HG03442 (cell line): ENCODE measurements at regions not wholly inside any gene's neighbourhood (a gene's known extent, or its start where the extent isn't known, plus 50 kb on each side); places are given as distances from the start of the nearest gene placed in this dataset.
"Not testable (repeated sequence)": the region's sequence is repeated elsewhere in the genome, so short reads cannot be mapped to it uniquely, and the experiment has no call there.

Source experiments
- ATAC-seq: cut with Tn5 transposase; IDR thresholded peaks from one replicate; pipeline ENCODE4 v1.9.1; 2021; ENCODE audit warnings: mild to moderate bottlenecking, moderate library complexity; ENCODE audit not compliant: unreplicated experiment

GRCh38 chr14:34049187-34049586 is 98.3 kb upstream of the EGLN3 start:
- ATAC-seq: not testable (repeated sequence)

GRCh38 chr14:34046799-34047520 is 96.1 kb upstream of the EGLN3 start:
- no peak for ATAC-seq

GRCh38 chr14:34044666-34045306 is 93.9 kb upstream of the EGLN3 start:
- no peak for ATAC-seq

GRCh38 chr14:34044373-34044637 is 93.4 kb upstream of the EGLN3 start:
- no peak for ATAC-seq

GRCh38 chr14:34043627-34044372 is 92.9 kb upstream of the EGLN3 start:
- ATAC-seq: peak; percentile 96

- no peak for ATAC-seq
Observed at GRCh38 chr14:34041220-34041619, 90.3 kb upstream of the EGLN3 start.

- no peak for ATAC-seq
Observed at GRCh38 chr14:34040766-34041165, 89.9 kb upstream of the EGLN3 start.

GRCh38 chr14:34039428-34040047 is 88.7 kb upstream of the EGLN3 start:
- no peak for ATAC-seq

- ATAC-seq: no peak
Observed at GRCh38 chr14:34038358-34039057, 87.6 kb upstream of the EGLN3 start.

GRCh38 chr14:34036319-34036766 is 85.5 kb upstream of the EGLN3 start:
- no peak for ATAC-seq

- no peak for ATAC-seq
Observed at GRCh38 chr14:34035934-34036250, 85.0 kb upstream of the EGLN3 start.

- no peak for ATAC-seq
Observed at GRCh38 chr14:34035177-34035933, 84.5 kb upstream of the EGLN3 start.

- ATAC-seq: no peak
Observed at GRCh38 chr14:34034447-34035176, 83.7 kb upstream of the EGLN3 start.

- ATAC-seq: no peak
Observed at GRCh38 chr14:34032720-34033119, 81.8 kb upstream of the EGLN3 start.

GRCh38 chr14:34030864-34031263 is 80.0 kb upstream of the EGLN3 start:
- no peak for ATAC-seq

- ATAC-seq: no peak
Observed at GRCh38 chr14:34029921-34030334, 79.1 kb upstream of the EGLN3 start.

GRCh38 chr14:34027990-34028495 is 77.2 kb upstream of the EGLN3 start:
- ATAC-seq: no peak

GRCh38 chr14:34027130-34027989 is 76.5 kb upstream of the EGLN3 start:
- no peak for ATAC-seq
